Retinal pigment epithelial cell (primary cell): ENCODE measurements at regions not wholly inside any gene's neighbourhood (a gene's known extent, or its start where the extent isn't known, plus 50 kb on each side); places are given as distances from the start of the nearest gene placed in this dataset.

Experiments used
- DNase-seq: peaks from one replicate; pipeline ENCODE4 v3.0.0-alpha.2; 2010; ENCODE audit warnings: low read depth
- H3K4me3 ChIP-seq: 2 replicates; pipeline ENCODE4 v1.5.1; 2011; ENCODE audit warnings: mild to moderate bottlenecking, low read length, control low read depth, moderate library complexity
- TF ChIP-seq, protein P1 (sequence below): conservative IDR thresholded peaks from 2 replicates; pipeline ENCODE4 v1.5.1; 2011; ENCODE audit warnings: low read depth, low read length, control low read depth, inconsistent platforms

DNA sequence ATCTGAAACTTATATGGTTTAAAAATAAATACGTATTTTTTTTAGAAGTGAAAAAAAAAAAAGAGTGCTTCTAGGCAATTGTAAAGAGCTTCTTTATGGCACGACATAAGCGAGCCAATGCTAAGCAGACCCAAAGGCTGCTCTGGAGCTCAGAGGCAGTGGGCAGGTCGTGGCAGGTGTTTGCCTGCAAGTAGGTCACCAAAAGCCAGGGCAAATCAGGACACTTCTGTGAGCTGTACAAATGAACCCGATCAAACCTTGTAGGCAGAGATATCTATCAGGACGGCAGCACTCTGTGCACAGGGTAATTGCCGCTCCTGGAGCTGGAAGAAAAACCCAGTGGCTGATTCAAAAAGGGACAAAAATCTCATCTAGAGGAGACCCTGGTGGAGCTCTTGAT lies 75.9 kb downstream of the IRX2 start:
- TF ChIP-seq, protein P1, sequence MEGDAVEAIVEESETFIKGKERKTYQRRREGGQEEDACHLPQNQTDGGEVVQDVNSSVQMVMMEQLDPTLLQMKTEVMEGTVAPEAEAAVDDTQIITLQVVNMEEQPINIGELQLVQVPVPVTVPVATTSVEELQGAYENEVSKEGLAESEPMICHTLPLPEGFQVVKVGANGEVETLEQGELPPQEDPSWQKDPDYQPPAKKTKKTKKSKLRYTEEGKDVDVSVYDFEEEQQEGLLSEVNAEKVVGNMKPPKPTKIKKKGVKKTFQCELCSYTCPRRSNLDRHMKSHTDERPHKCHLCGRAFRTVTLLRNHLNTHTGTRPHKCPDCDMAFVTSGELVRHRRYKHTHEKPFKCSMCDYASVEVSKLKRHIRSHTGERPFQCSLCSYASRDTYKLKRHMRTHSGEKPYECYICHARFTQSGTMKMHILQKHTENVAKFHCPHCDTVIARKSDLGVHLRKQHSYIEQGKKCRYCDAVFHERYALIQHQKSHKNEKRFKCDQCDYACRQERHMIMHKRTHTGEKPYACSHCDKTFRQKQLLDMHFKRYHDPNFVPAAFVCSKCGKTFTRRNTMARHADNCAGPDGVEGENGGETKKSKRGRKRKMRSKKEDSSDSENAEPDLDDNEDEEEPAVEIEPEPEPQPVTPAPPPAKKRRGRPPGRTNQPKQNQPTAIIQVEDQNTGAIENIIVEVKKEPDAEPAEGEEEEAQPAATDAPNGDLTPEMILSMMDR: no peak

GRCh38 chr5:2674456-2674855 lies 77.0 kb downstream of the IRX2 start:
- DNase-seq: no peak
- no peak overlapping the region for H3K4me3 ChIP-seq
- TF ChIP-seq, protein P1: no peak

More for the DNA sequence above, 75.9 kb downstream of the IRX2 start:
- DNase-seq: no peak
- H3K4me3 ChIP-seq: no peak overlapping the region

GRCh38 chr5:2670940-2671339 lies 80.5 kb downstream of the IRX2 start:
- TF ChIP-seq, protein P1: no peak
- no peak overlapping the region for H3K4me3 ChIP-seq
- no peak for DNase-seq

GRCh38 chr5:2669913-2670312 lies 81.6 kb downstream of the IRX2 start:
- TF ChIP-seq, protein P1: no peak
- no peak overlapping the region for H3K4me3 ChIP-seq
- DNase-seq: no peak

DNA sequence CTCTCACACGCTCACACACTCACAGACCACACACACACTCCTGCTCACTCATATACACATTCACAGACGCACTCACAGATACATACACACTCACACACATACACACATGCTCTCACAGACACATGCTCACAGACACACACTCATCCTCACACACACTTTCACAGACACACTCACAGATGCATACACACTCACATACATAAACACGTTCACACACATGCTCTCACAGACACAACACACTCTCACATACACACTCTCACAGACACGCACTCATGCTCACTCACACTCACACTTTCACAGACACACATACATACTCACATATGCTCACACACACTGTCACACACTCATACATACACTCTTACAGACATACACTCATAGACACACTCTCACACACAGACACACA lies 82.2 kb downstream of the IRX2 start:
- no peak for DNase-seq
- TF ChIP-seq, protein P1: no peak
- no peak overlapping the region for H3K4me3 ChIP-seq

DNA sequence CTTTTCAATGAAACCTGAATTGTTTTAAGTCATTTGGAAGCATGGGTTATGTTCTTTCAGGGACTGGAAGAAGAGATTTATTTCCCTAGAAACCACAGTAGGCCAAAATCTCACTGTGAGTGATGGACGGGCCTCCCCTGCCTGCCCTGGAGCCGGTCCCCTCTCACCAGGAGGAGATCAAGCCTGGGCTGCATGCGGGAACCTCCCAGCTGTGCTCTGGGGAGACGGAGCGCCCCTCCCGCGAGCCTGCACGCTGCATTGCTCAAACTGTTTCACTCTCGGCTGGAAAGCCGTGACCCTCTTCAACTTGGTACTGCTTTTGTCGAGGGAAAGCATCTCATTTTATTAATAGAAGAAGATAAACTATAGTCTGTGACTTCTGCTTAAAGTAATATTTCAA lies 85.4 kb downstream of the IRX2 start:
- DNase-seq: no peak
- no peak overlapping the region for H3K4me3 ChIP-seq
- TF ChIP-seq, protein P1: no peak

- TF ChIP-seq, protein P1: no peak
- no peak overlapping the region for H3K4me3 ChIP-seq
- no peak for DNase-seq
Measured at GRCh38 chr5:2663489-2663888, 88.0 kb downstream of the IRX2 start.
